ENCODE measurements at regions not wholly inside any gene's neighbourhood (a gene's known extent, or its start where the extent isn't known, plus 50 kb on each side); places are given as distances from the start of the nearest gene placed in this dataset.

DNA sequence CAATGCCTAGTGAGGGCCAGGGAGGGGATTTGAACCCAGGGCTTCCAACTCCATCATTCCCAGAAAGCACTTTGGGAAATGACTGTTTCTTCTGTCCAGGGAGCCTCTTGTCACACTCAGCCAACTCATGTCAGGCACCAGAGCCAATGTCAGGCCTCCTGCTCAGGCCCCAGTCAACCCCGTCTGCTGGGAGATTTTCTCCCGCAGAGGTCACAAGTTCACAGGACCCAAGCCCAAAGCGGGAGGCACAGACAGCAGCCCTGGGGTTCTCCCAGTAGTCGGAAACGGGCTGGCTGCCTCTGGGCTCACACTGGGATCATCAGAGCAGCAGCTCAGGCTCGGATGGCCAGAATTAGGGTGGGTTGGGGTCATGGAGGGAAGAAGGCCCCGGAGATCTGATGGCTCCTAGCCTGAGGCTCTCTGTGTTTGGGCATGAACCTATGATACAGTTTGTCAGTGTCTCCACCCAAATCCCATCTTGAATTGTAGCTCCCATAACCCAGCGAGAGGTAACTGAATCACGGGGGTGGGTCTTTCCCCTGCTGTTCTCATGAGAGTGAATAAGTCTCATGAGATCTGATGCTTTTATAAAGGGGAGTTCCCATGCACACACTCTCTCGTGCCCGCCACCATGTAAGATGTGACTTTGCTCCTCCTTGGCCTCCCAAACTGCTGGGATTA, 255.5 kb downstream of the PARN start:
- Histone ChIP-seq H3K79me2 (ENCODE audit: insufficient read depth, low read depth, low read length) (no peaks in the 10 kb centered on the region), H3K4me3 (ENCODE audit: low read depth, low read length, poor library complexity, severe bottlenecking) (no peak overlapping the region), H3K36me3 (ENCODE audit: insufficient read depth, low read length) (no peaks in the 10 kb centered on the region), H3K4me2 (ENCODE audit: low read length) (no peak overlapping the region), H3K9me2 (ENCODE audit: insufficient read depth, low read length) (no peaks in the 10 kb centered on the region), H2AFZ (ENCODE audit: low read length) (no peak overlapping the region), H3K9me3 (ENCODE audit: low read length) (no peaks in the 10 kb centered on the region), H4K20me1 (ENCODE audit: insufficient read depth, low read length) (no peaks in the 10 kb centered on the region), H3K27ac (ENCODE audit: low read depth, low read length, poor library complexity, severe bottlenecking) (no peak overlapping the region), H3K4me1 (ENCODE audit: insufficient read depth, low read length, poor library complexity, severe bottlenecking) (peaks cover 43% of the 10 kb centered on the region)
- BruUV-seq (replicated peaks) = no TSS peak
- no peak for TF ChIP-seq EZH2phosphoT487 (IDR thresholded peaks at IDR 0.05; ENCODE audit: borderline replicate concordance, low read depth, low read length)
- TF ChIP-seq, protein P1, sequence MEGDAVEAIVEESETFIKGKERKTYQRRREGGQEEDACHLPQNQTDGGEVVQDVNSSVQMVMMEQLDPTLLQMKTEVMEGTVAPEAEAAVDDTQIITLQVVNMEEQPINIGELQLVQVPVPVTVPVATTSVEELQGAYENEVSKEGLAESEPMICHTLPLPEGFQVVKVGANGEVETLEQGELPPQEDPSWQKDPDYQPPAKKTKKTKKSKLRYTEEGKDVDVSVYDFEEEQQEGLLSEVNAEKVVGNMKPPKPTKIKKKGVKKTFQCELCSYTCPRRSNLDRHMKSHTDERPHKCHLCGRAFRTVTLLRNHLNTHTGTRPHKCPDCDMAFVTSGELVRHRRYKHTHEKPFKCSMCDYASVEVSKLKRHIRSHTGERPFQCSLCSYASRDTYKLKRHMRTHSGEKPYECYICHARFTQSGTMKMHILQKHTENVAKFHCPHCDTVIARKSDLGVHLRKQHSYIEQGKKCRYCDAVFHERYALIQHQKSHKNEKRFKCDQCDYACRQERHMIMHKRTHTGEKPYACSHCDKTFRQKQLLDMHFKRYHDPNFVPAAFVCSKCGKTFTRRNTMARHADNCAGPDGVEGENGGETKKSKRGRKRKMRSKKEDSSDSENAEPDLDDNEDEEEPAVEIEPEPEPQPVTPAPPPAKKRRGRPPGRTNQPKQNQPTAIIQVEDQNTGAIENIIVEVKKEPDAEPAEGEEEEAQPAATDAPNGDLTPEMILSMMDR (conservative IDR thresholded peaks at IDR 0.05; ENCODE audit: low read length) = no peak
- intact Hi-C loops (cut with micrococcal nuclease; ENCODE audit: unreplicated experiment) = no loop called here
- DNase-seq (ENCODE audit: low spot score) = no peak
- CTCF ChIA-PET (ENCODE audit: unreplicated experiment) = no interaction called here
- POLR2A ChIA-PET = interaction anchor here (0.5 to 4.5 kb wide), 5 partner anchors 10 to 627 kb away, joined by 3 to 19 read pairs (median 4); no protein-coding TSS in a partner anchor

DNA sequence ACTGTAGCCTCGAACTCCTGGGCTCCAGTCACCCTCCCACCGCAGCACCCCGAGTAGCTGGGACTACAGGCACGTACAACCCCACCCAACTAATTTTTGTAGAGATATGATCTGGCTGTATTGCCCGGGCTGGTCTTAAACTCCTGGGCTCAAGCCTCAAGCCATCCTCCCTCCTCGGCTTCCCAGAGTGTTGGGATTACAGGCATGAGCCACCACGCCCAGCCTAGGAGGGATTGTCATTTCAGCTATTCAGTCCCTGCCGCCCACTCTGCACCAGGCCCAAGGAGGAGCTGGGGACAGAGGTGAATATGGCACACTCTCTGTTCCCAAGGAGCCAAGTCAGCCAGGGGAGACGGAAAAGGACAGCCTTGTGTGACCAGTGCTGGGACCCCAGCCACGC, 256.2 kb downstream of the PARN start:
- intact Hi-C loops (cut with micrococcal nuclease; ENCODE audit: unreplicated experiment) = no loop called here
- Histone ChIP-seq H3K4me3 (ENCODE audit: low read depth, low read length, poor library complexity, severe bottlenecking) (no peak overlapping the region), H4K20me1 (ENCODE audit: insufficient read depth, low read length) (no peaks in the 10 kb centered on the region), H3K4me1 (ENCODE audit: insufficient read depth, low read length, poor library complexity, severe bottlenecking) (peaks cover 42% of the 10 kb centered on the region), H3K79me2 (ENCODE audit: insufficient read depth, low read depth, low read length) (no peaks in the 10 kb centered on the region), H3K36me3 (ENCODE audit: insufficient read depth, low read length) (no peaks in the 10 kb centered on the region), H3K9me3 (ENCODE audit: low read length) (no peaks in the 10 kb centered on the region), H3K27ac (ENCODE audit: low read depth, low read length, poor library complexity, severe bottlenecking) (no peak overlapping the region), H2AFZ (ENCODE audit: low read length) (no peak overlapping the region), H3K4me2 (ENCODE audit: low read length) (no peak overlapping the region), H3K9me2 (ENCODE audit: insufficient read depth, low read length) (no peaks in the 10 kb centered on the region)
- POLR2A ChIA-PET = interaction anchor here (0.5 to 4.5 kb wide), 3 partner anchors 18 to 365 kb away, joined by 3 to 19 read pairs (median 4); no protein-coding TSS in a partner anchor
- CTCF ChIA-PET (ENCODE audit: unreplicated experiment) = no interaction called here
- no peak for DNase-seq (ENCODE audit: low spot score)
- TF ChIP-seq EZH2phosphoT487 (IDR thresholded peaks at IDR 0.05; ENCODE audit: borderline replicate concordance, low read depth, low read length) = no peak
- TF ChIP-seq, protein P1 (conservative IDR thresholded peaks at IDR 0.05; ENCODE audit: low read length) = no peak
- no TSS peak for BruUV-seq (replicated peaks)

DNA sequence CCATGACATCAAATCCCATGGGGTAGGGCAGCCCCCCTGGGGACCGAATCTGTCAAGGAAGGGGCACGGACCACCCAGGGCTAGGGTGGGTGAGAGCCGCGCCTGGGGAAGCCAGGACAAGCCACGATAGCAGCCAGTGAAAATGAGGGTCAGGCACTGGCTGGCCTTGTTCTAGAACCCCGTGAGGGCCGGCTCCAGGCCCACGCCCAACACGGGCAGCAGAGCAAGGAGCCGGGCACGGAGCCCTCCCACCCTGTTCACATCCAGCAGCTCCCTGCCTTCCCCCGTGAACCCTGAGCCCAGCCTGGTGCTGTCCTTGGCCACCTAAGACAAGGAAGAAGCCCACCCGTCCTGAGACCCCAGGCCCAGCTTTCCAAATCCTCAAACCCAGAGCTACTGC, 256.7 kb downstream of the PARN start:
- no peak for TF ChIP-seq EZH2phosphoT487 (IDR thresholded peaks at IDR 0.05; ENCODE audit: borderline replicate concordance, low read depth, low read length)
- TF ChIP-seq, protein P1 (conservative IDR thresholded peaks at IDR 0.05; ENCODE audit: low read length) = no peak
- ChIA-PET POLR2A (interaction anchor here (1.5 to 4.5 kb wide), 2 partner anchors 18 to 71 kb away, joined by 4 to 19 read pairs; no protein-coding TSS in a partner anchor), CTCF (ENCODE audit: unreplicated experiment) (no interaction called here)
- peaks cover 42% of the 10 kb centered on the region for H3K4me1 ChIP-seq (ENCODE audit: insufficient read depth, low read length, poor library complexity, severe bottlenecking)
- no peak overlapping the region for H3K4me2 ChIP-seq (ENCODE audit: low read length)
- no peak overlapping the region for H3K4me3 ChIP-seq (ENCODE audit: low read depth, low read length, poor library complexity, severe bottlenecking)
- H4K20me1 ChIP-seq (ENCODE audit: insufficient read depth, low read length) = no peaks in the 10 kb centered on the region
- H3K79me2 ChIP-seq (ENCODE audit: insufficient read depth, low read depth, low read length) = no peaks in the 10 kb centered on the region
- BruUV-seq (replicated peaks) = no TSS peak
- DNase-seq (ENCODE audit: low spot score) = no peak
- intact Hi-C loops (cut with micrococcal nuclease; ENCODE audit: unreplicated experiment) = no loop called here
- no peaks in the 10 kb centered on the region for H3K36me3 ChIP-seq (ENCODE audit: insufficient read depth, low read length)
- H3K27ac ChIP-seq (ENCODE audit: low read depth, low read length, poor library complexity, severe bottlenecking) = no peak overlapping the region
- no peak overlapping the region for H2AFZ ChIP-seq (ENCODE audit: low read length)
- no peaks in the 10 kb centered on the region for H3K9me3 ChIP-seq (ENCODE audit: low read length)
- no peaks in the 10 kb centered on the region for H3K9me2 ChIP-seq (ENCODE audit: insufficient read depth, low read length)

Data from OCI-LY7 (cell line).